A549 (cell line): ENCODE measurements at regions not wholly inside any gene's neighbourhood (a gene's known extent, or its start where the extent isn't known, plus 50 kb on each side); places are given as distances from the start of the nearest gene placed in this dataset.
A peak's percentile ranks its signal among the peaks of the same experiment; 100 is the strongest.

Source experiments
- ATAC-seq, 2 experiments: fragments of 200-7000 bp in 1 of 2; fragments of >200 bp in 1 of 2; cut with Nextera tagmentation in 1 of 2; cut with Tn5 transposase in 1 of 2; 3 replicates each; pipeline versions ENCODE4 v1.8.0 to v1.9.1; 2018 to 2020; ENCODE audit warnings: mild to moderate bottlenecking in 1 of 2, moderate library complexity in 1 of 2
- CTCF ChIA-PET: fragments of 300-600 bp; sonication (Branson Sonifier 250); formaldehyde crosslinking; extraction: SDS; loops from one replicate; lab custom pipeline; 2021; ENCODE audit warnings: antibody characterized with exemption, inconsistent platforms; lab: Yijun Ruan, JAX
- POLR2A ChIA-PET: fragments of 350-600 bp; formaldehyde crosslinking; extraction: SDS; loops from one replicate; lab custom pipeline; 2021; ENCODE audit warnings: antibody characterized with exemption, inconsistent platforms; lab: Yijun Ruan, JAX
- DNase-seq, 2 experiments: peaks; one replicate each; pipeline versions ENCODE4 v3.0.0 to v3.0.0-alpha.2; 2011 to 2016; ENCODE audit warnings: low read depth in 1 of 2, low spot score in 1 of 2
- FAIRE-seq: peaks from 2 replicates; lab custom pipeline; 2011; peaks lifted over from hg19 to GRCh38; lab: Jason Lieb, UNC
- H3K27ac ChIP-seq, 2 experiments: fragments of >200 bp; sonication (Bioruptor Twin); formaldehyde crosslinking; 3 replicates each; pipeline ENCODE4 v1.5.1; 2016 to 2017
- H3K4me1 ChIP-seq: fragments of >200 bp; sonication (Bioruptor Twin); formaldehyde crosslinking; 3 replicates; pipeline ENCODE4 v1.6.1; 2016
- H3K4me2 ChIP-seq: fragments of >200 bp; sonication (Bioruptor Twin); formaldehyde crosslinking; 3 replicates; pipeline ENCODE4 v1.6.1; 2016
- H3K4me3 ChIP-seq: fragments of >200 bp; sonication (Bioruptor Twin); formaldehyde crosslinking; 3 replicates; pipeline ENCODE4 v1.5.1; 2016
- H3K9me3 ChIP-seq: fragments of >200 bp; sonication (Bioruptor Twin); formaldehyde crosslinking; 3 replicates; pipeline ENCODE4 v1.6.1; 2016
- ATOH8 ChIP-seq: fragments of 250-450 bp; sonication (Bioruptor Pico); IDR thresholded peaks from 2 replicates; pipeline ENCODE4 v1.5.0; 2020; ENCODE audit warnings: low read depth, mild to moderate bottlenecking, moderate library complexity
- CEBPB ChIP-seq, 2 experiments: fragments of >200 bp in 1 of 2; sonication (Bioruptor Twin) in 1 of 2; formaldehyde crosslinking in 1 of 2; IDR thresholded peaks; 2 replicates each; pipeline ENCODE4 v1.6.1; 2012 to 2016
- CHD4 ChIP-seq: fragments of 200-600 bp; sonication (generic); IDR thresholded peaks from 2 replicates; pipeline ENCODE4 v1.6.1; 2016; ENCODE audit warnings: antibody characterized with exemption, mild to moderate bottlenecking, borderline replicate concordance
- CTCF ChIP-seq: fragments of >200 bp; sonication (Bioruptor Twin); formaldehyde crosslinking; IDR thresholded peaks from 3 replicates; pipeline ENCODE4 v1.5.1; 2016
- EHMT2 ChIP-seq: fragments of 200-600 bp; sonication (generic); IDR thresholded peaks from 2 replicates; pipeline ENCODE4 v1.6.1; 2016; ENCODE audit warnings: antibody characterized with exemption, low read depth, mild to moderate bottlenecking, moderate library complexity
- ELK1 ChIP-seq: fragments of 150-350 bp; IDR thresholded peaks from 2 replicates; pipeline ENCODE4 v1.6.1; 2014; ENCODE audit warnings: low read depth, mild to moderate bottlenecking, low read length
- ESRRA ChIP-seq: fragments of 150-350 bp; IDR thresholded peaks from 2 replicates; pipeline ENCODE4 v1.6.1; 2014; ENCODE audit warnings: mild to moderate bottlenecking, low read length, borderline replicate concordance
- FOSL2 ChIP-seq, 2 experiments: fragments of 450-650 bp in 1 of 2; fragments of >200 bp in 1 of 2; sonication (Bioruptor Twin) in 1 of 2; formaldehyde crosslinking; IDR thresholded peaks; 2 replicates each; pipeline versions ENCODE4 v1.5.0 to v1.6.1; 2016 to 2020; ENCODE audit warnings: mild to moderate bottlenecking in 1 of 2, moderate library complexity in 1 of 2
- FOXS1 ChIP-seq: fragments of 250-450 bp; sonication (Bioruptor Pico); IDR thresholded peaks from 2 replicates; pipeline ENCODE4 v1.5.0; 2020; ENCODE audit warnings: mild to moderate bottlenecking, moderate library complexity
- HMGXB4 ChIP-seq: fragments of 250-450 bp; sonication (Bioruptor Pico); IDR thresholded peaks from 2 replicates; pipeline ENCODE4 v1.5.0; 2021; ENCODE audit warnings: mild to moderate bottlenecking, moderate library complexity, borderline replicate concordance
- HOXB5 ChIP-seq: fragments of 250-450 bp; sonication (Bioruptor Pico); IDR thresholded peaks from 2 replicates; pipeline ENCODE4 v1.5.0; 2020; ENCODE audit warnings: mild to moderate bottlenecking, moderate library complexity
- JUNB ChIP-seq: fragments of >200 bp; sonication (Bioruptor Twin); formaldehyde crosslinking; IDR thresholded peaks from 2 replicates; pipeline ENCODE4 v1.6.1; 2016
- KDM1A ChIP-seq: fragments of 200-600 bp; sonication (generic); IDR thresholded peaks from 2 replicates; pipeline ENCODE4 v1.6.1; 2016; ENCODE audit warnings: low read depth, mild to moderate bottlenecking
- MAFK ChIP-seq: fragments of 450-650 bp; IDR thresholded peaks from 2 replicates; pipeline ENCODE4 v1.6.1; 2014; ENCODE audit not compliant: partially characterized antibody
- MAX ChIP-seq: IDR thresholded peaks from 2 replicates; pipeline ENCODE4 v1.6.1; 2012
- MYC ChIP-seq: IDR thresholded peaks from 2 replicates; pipeline ENCODE4 v1.6.1; 2012; ENCODE audit warnings: mild to moderate bottlenecking, inconsistent platforms, low read length, improper control_type of control experiment, borderline replicate concordance
- NR3C1 ChIP-seq: fragments of >200 bp; sonication (Bioruptor Twin); formaldehyde crosslinking; IDR thresholded peaks from 3 replicates; pipeline ENCODE4 v1.6.1; 2017
- POLR2AphosphoS2 ChIP-seq: conservative IDR thresholded peaks from 2 replicates; pipeline ENCODE4 v1.6.1; 2012; ENCODE audit warnings: low read length, improper control_type of control experiment, inconsistent platforms
- RAD21 ChIP-seq, 2 experiments: fragments of >200 bp in 1 of 2; sonication (Bioruptor Twin) in 1 of 2; formaldehyde crosslinking in 1 of 2; IDR thresholded peaks in 1 of 2; conservative IDR thresholded peaks in 1 of 2; 2 replicates in 1 of 2; 3 replicates in 1 of 2; pipeline ENCODE4 v1.6.1; 2012 to 2018; ENCODE audit warnings: inconsistent platforms in 1 of 2
- RFX5 ChIP-seq: fragments of 450-650 bp; IDR thresholded peaks from 2 replicates; pipeline ENCODE4 v1.7.1; 2014; ENCODE audit warnings: antibody characterized with exemption, mild to moderate bottlenecking, moderate library complexity
- SMC3 ChIP-seq: fragments of >200 bp; sonication (Bioruptor Twin); formaldehyde crosslinking; IDR thresholded peaks from 3 replicates; pipeline ENCODE4 v1.6.1; 2018; ENCODE audit warnings: inconsistent platforms
- TFCP2L1 ChIP-seq: fragments of 250-450 bp; sonication (Bioruptor Pico); IDR thresholded peaks from 2 replicates; pipeline ENCODE4 v1.5.0; 2021; ENCODE audit warnings: mild to moderate bottlenecking
- ZC3H11A ChIP-seq: fragments of 450-650 bp; IDR thresholded peaks from 2 replicates; pipeline ENCODE4 v1.6.1; 2014; ENCODE audit warnings: antibody characterized with exemption, mild to moderate bottlenecking
- WGBS: methylation state at CpG from one replicate; pipeline ENCODE4 v1.1.6; 2017; ENCODE audit errors: missing lambda C conversion rate; 5-methylcytosine and 5-hydroxymethylcytosine counted together

- no peak for TF ChIP-seq MAX
- no peak for TF ChIP-seq FOXS1 (CRISPR knock-in tag)
Observed at GRCh38 chr14:45467023-45467422, 214.0 kb upstream of the MIS18BP1 start (continued).

GRCh38 chr14:45434221-45434620 is 181.2 kb upstream of the MIS18BP1 start:
- no peaks in the 10 kb centered on the region for H3K9me3 ChIP-seq
- H3K27ac ChIP-seq, result no peak overlapping the region
- TF ChIP-seq KDM1A, result no peak
- no peak for TF ChIP-seq EHMT2
- TF ChIP-seq ESRRA, result no peak
- no peak for TF ChIP-seq HMGXB4 (CRISPR knock-in tag)
- no peak for TF ChIP-seq TFCP2L1
- TF ChIP-seq FOSL2 (IDR thresholded peaks at IDR 0.05), result no peak
- TF ChIP-seq FOSL2 (CRISPR knock-in tag; IDR thresholded peaks at IDR 0.05), result no peak
- no peak for TF ChIP-seq ELK1
- no peak for TF ChIP-seq CEBPB (IDR thresholded peaks at IDR 0.05)
- TF ChIP-seq JUNB, result no peak
- no peak for TF ChIP-seq ZC3H11A
- no peak for TF ChIP-seq CTCF
- TF ChIP-seq NR3C1, result no peak
- TF ChIP-seq MYC, result no peak
- no peak for TF ChIP-seq POLR2AphosphoS2
- no peak for TF ChIP-seq SMC3
- TF ChIP-seq RFX5, result no peak
- no peak for TF ChIP-seq MAFK
- TF ChIP-seq CHD4, result no peak
- DNase-seq (no peak), ATAC-seq (no peak), FAIRE-seq (no peak)
- ChIA-PET POLR2A (no interaction called here), CTCF (no interaction called here)
- no peak overlapping the region for H3K4me3 ChIP-seq
- H3K4me1 ChIP-seq, result no peaks in the 10 kb centered on the region
- 0% methylated on average over 1 of the region's 1 CpG for WGBS
- H3K4me2 ChIP-seq, result no peak overlapping the region

- POLR2A ChIA-PET, result no interaction called here
- H3K4me1 ChIP-seq, result no peaks in the 10 kb centered on the region
- no peak overlapping the region for H3K4me2 ChIP-seq
- DNase-seq (peak; percentile 11 to 57), FAIRE-seq (no peak)
- CTCF ChIA-PET, result interaction anchor here (0.6 to 1.5 kb wide), 10 partner anchors 9 to 890 kb away, joined by 3 to 4 read pairs (median 3); no protein-coding TSS in a partner anchor
- no peak overlapping the region for H3K27ac ChIP-seq
- no peak overlapping the region for H3K4me3 ChIP-seq
- WGBS, result 0% methylated on average over 2 of the region's 2 CpGs
- TF ChIP-seq CTCF (peak; percentile 61), TFCP2L1 (no peak), HOXB5 (CRISPR knock-in tag) (no peak), SMC3 (peak; percentile 45), RAD21 (conservative IDR thresholded peaks at IDR 0.05 in 1 of 2, IDR thresholded peaks at IDR 0.05 in 1 of 2) (peak; percentile 65 to 66), ATOH8 (CRISPR knock-in tag) (no peak)
- TF ChIP-seq, all 56 proteins: peak for 3
- peak; percentile 47 to 86; a peak in 4 of 6 replicates for ATAC-seq
- no peaks in the 10 kb centered on the region for H3K9me3 ChIP-seq
Observed at GRCh38 chr14:45426685-45427282, 173.8 kb upstream of the MIS18BP1 start.
